HCT116 (cell line): ENCODE measurements at regions not wholly inside any gene's neighbourhood (a gene's known extent, or its start where the extent isn't known, plus 50 kb on each side); places are given as distances from the start of the nearest gene placed in this dataset.

Experiments used
- ATAC-seq: fragments of 200-7000 bp; cut with Tn5 transposase; 2 replicates; pipeline ENCODE4 v1.9.1; 2020; ENCODE audit warnings: mild to moderate bottlenecking, moderate library complexity
- BruUV-seq: library from RNA; stranded (reverse); fragments of 400-500 nt; replicated peaks from 2 replicates; lab custom pipeline; 2021; lab: Mats Ljungman, UMichigan
- CTCF ChIA-PET: fragments of 300-600 bp; sonication (Branson Sonifier 250); formaldehyde crosslinking; loops from one replicate; lab custom pipeline; 2021; ENCODE audit warnings: antibody characterized with exemption; lab: Charles Lee
- POLR2A ChIA-PET: fragments of 300-600, 350-600 bp; sonication (Branson Sonifier 250); formaldehyde crosslinking; loops from one replicate; lab custom pipeline; 2021; ENCODE audit warnings: antibody characterized with exemption; lab: Charles Lee
- RAD21 ChIA-PET, 2 experiments: fragments of 300-600 bp; sonication (Branson Sonifier 250); formaldehyde crosslinking; loops; one replicate each; lab custom pipeline; 2023; ENCODE audit warnings: low total read pairs in 2 of 2; ENCODE audit not compliant: uncharacterized antibody in 2 of 2, unreplicated experiment in 2 of 2, low non-redundant PET in 1 of 2; lab: Charles Lee
- DNase-seq: peaks from one replicate; pipeline ENCODE4 v3.0.0-alpha.2; 2010; ENCODE audit warnings: low read depth, low spot score
- H2AFZ ChIP-seq: fragments of 200-600 bp; shearing (Covaris generic), sonication (generic); 2 replicates; pipeline ENCODE4 v1.6.1; 2017; ENCODE audit warnings: low read depth, mixed run types, mixed read lengths, antibody characterized with exemption, low read length; ENCODE audit not compliant: poor library complexity, severe bottlenecking
- H3K27ac ChIP-seq: 2 replicates; pipeline ENCODE4 v1.5.1; 2012; ENCODE audit warnings: low read depth, low read length
- H3K27me3 ChIP-seq: fragments of 200-600 bp; sonication (generic); 2 replicates; pipeline ENCODE4 v1.6.1; 2016; ENCODE audit warnings: mixed run types, low read length, mixed read lengths; ENCODE audit not compliant: insufficient read depth
- H3K36me3 ChIP-seq, 2 experiments: fragments of 200-500 bp in 1 of 2; fragments of 200-600 bp in 1 of 2; sonication (Bioruptor generic) in 1 of 2; sonication (generic) in 1 of 2; 2 replicates each; pipeline versions ENCODE4 v1.5.1 to v1.6.1; 2014 to 2016; ENCODE audit warnings: low read length in 2 of 2, inconsistent platforms in 1 of 2, mixed read lengths in 1 of 2, mixed run types in 1 of 2; ENCODE audit not compliant: insufficient read depth in 2 of 2, control insufficient read depth in 1 of 2
- H3K4me1 ChIP-seq, 2 experiments: fragments of 200-600 bp in 1 of 2; sonication (generic) in 1 of 2; 2 replicates each; pipeline versions ENCODE4 v1.5.1 to v1.6.1; 2012 to 2017; ENCODE audit warnings: low read length in 2 of 2, inconsistent platforms in 1 of 2, mild to moderate bottlenecking in 1 of 2, mixed read lengths in 1 of 2, mixed run types in 1 of 2, moderate library complexity in 1 of 2; ENCODE audit not compliant: insufficient read depth in 2 of 2, control insufficient read depth in 1 of 2
- H3K4me2 ChIP-seq: fragments of 200-600 bp; sonication (generic); 2 replicates; pipeline ENCODE4 v1.6.1; 2017; ENCODE audit warnings: mixed run types, low read length, mixed read lengths
- H3K4me3 ChIP-seq, 2 experiments: fragments of 200-600 bp in 1 of 2; sonication (generic) in 1 of 2; replicated peaks in 1 of 2; 2 replicates each; pipeline ENCODE4 v1.5.1; 2011 to 2016; ENCODE audit warnings: low read length in 2 of 2, control low read depth in 1 of 2, low read depth in 1 of 2, mild to moderate bottlenecking in 1 of 2, mixed read lengths in 1 of 2, mixed run types in 1 of 2
- H3K79me2 ChIP-seq: fragments of 200-600 bp; sonication (generic); 2 replicates; pipeline ENCODE4 v1.6.1; 2017; ENCODE audit warnings: mild to moderate bottlenecking, mixed run types, low read length, moderate library complexity, mixed read lengths; ENCODE audit not compliant: insufficient read depth
- H3K9ac ChIP-seq: fragments of 200-600 bp; sonication (generic); 2 replicates; pipeline ENCODE4 v1.6.1; 2016; ENCODE audit warnings: low read length, mixed read lengths
- H3K9me2 ChIP-seq: fragments of 200-600 bp; sonication (generic), shearing (Covaris generic); 2 replicates; pipeline ENCODE4 v1.6.1; 2017; ENCODE audit warnings: mixed run types, mild to moderate bottlenecking, moderate library complexity; ENCODE audit not compliant: insufficient read depth
- H3K9me3 ChIP-seq, 2 experiments: fragments of 200-500 bp in 1 of 2; fragments of 200-600 bp in 1 of 2; sonication (Bioruptor generic) in 1 of 2; sonication (generic) in 1 of 2; 2 replicates each; pipeline ENCODE4 v1.6.1; 2014 to 2017; ENCODE audit warnings: low read length in 2 of 2, mixed read lengths in 2 of 2, inconsistent platforms in 1 of 2, low read depth in 1 of 2, mild to moderate bottlenecking in 1 of 2, mixed run types in 1 of 2, moderate library complexity in 1 of 2; ENCODE audit not compliant: control insufficient read depth in 1 of 2, insufficient read depth in 1 of 2
- H4K20me1 ChIP-seq: fragments of 200-600 bp; sonication (generic), shearing (Covaris generic); 2 replicates; pipeline ENCODE4 v1.6.1; 2017; ENCODE audit warnings: mixed run types, mild to moderate bottlenecking, moderate library complexity; ENCODE audit not compliant: insufficient read depth
- CBX3 ChIP-seq: IDR thresholded peaks from 2 replicates; pipeline ENCODE4 v1.6.1; 2012; ENCODE audit warnings: low read depth
- CTCF ChIP-seq, 3 experiments: fragments of 200-600 bp in 1 of 3; sonication (generic) in 1 of 3; IDR thresholded peaks in 2 of 3; conservative IDR thresholded peaks in 1 of 3; 2 replicates each; pipeline ENCODE4 v1.5.1; 2012 to 2017; ENCODE audit warnings: low read depth in 2 of 3, low read length in 2 of 3, antibody characterized with exemption in 1 of 3, borderline replicate concordance in 1 of 3, control low read depth in 1 of 3, mild to moderate bottlenecking in 1 of 3, mixed read lengths in 1 of 3, mixed run types in 1 of 3, moderate library complexity in 1 of 3; ENCODE audit not compliant: insufficient read depth in 1 of 3
- EGR1 ChIP-seq: IDR thresholded peaks from 2 replicates; pipeline ENCODE4 v1.6.1; 2012; ENCODE audit warnings: low read depth
- ELF1 ChIP-seq: IDR thresholded peaks from 2 replicates; pipeline ENCODE4 v1.6.1; 2012; ENCODE audit warnings: low read depth, borderline replicate concordance
- EZH2phosphoT487 ChIP-seq: fragments of 200-600 bp; IDR thresholded peaks from 2 replicates; pipeline ENCODE4 v1.6.1; 2018; ENCODE audit warnings: antibody characterized with exemption, borderline replicate concordance
- FOSL1 ChIP-seq: IDR thresholded peaks from 2 replicates; pipeline ENCODE4 v1.6.1; 2012; ENCODE audit warnings: low read depth
- JUND ChIP-seq: IDR thresholded peaks from 2 replicates; pipeline ENCODE4 v1.6.1; 2012
- POLR2A ChIP-seq: IDR thresholded peaks from 2 replicates; pipeline ENCODE4 v1.7.0; 2011; ENCODE audit warnings: borderline replicate concordance; ENCODE audit not compliant: insufficient read depth, insufficient read length; ENCODE audit errors: extremely low read depth
- POLR2AphosphoS5 ChIP-seq: IDR thresholded peaks from 2 replicates; pipeline ENCODE4 v1.6.1; 2011; ENCODE audit warnings: mild to moderate bottlenecking, low read depth, low read length, moderate library complexity
- RAD21 ChIP-seq: IDR thresholded peaks from 2 replicates; pipeline ENCODE4 v1.6.1; 2012; ENCODE audit warnings: low read depth, mild to moderate bottlenecking
- SP1 ChIP-seq: IDR thresholded peaks from 2 replicates; pipeline ENCODE4 v1.6.1; 2012; ENCODE audit warnings: low read depth
- SRF ChIP-seq: IDR thresholded peaks from 2 replicates; pipeline ENCODE4 v1.6.1; 2012; ENCODE audit warnings: low read depth
- TCF7L2 ChIP-seq: IDR thresholded peaks from 2 replicates; pipeline ENCODE4 v1.7.0; 2011; ENCODE audit warnings: borderline replicate concordance, inconsistent platforms; ENCODE audit not compliant: insufficient read depth, insufficient read length; ENCODE audit errors: extremely low read depth
- YY1 ChIP-seq: IDR thresholded peaks from 2 replicates; pipeline ENCODE4 v1.6.1; 2011; ENCODE audit warnings: low read length, low read depth, moderate library complexity, mild to moderate bottlenecking; ENCODE audit not compliant: insufficient replicate concordance; ENCODE audit errors: extremely low read depth
- ZFX ChIP-seq: fragments of 450-650 bp; IDR thresholded peaks from 2 replicates; pipeline ENCODE4 v1.6.1; 2017
- ZNF274 ChIP-seq: fragments of 200-500 bp; sonication (Bioruptor generic); IDR thresholded peaks from 2 replicates; pipeline ENCODE4 v1.6.1; 2014; ENCODE audit warnings: mild to moderate bottlenecking, low read depth, low read length, inconsistent platforms
- intact Hi-C: fragments of 100-400 bp; cut with micrococcal nuclease; formaldehyde crosslinking; loops from 2 replicates; pipeline ENCODE4 v1.10.0; 2022
- TF ChIP-seq, protein P1 (sequence below): IDR thresholded peaks from 2 replicates; pipeline ENCODE4 v1.6.1; 2012; ENCODE audit warnings: low read depth
- TF ChIP-seq, protein P2 (sequence below): IDR thresholded peaks from 2 replicates; pipeline ENCODE4 v1.6.1; 2012
- TF ChIP-seq, protein P3 (sequence below): IDR thresholded peaks from 2 replicates; pipeline ENCODE4 v1.6.1; 2012

GRCh38 chr3:117228466-117228865, 518.9 kb downstream of the TUSC7 start:
- H3K9ac ChIP-seq = no peak overlapping the region
- no peak for ATAC-seq
- POLR2A ChIA-PET = no interaction called here
- no peak for DNase-seq
- H3K27ac ChIP-seq = no peak overlapping the region
- no peaks in the 10 kb centered on the region for H3K9me2 ChIP-seq
- CTCF ChIA-PET = no interaction called here
- no peak overlapping the region for H3K4me2 ChIP-seq
- intact Hi-C loops = no loop called here
- no TSS peak for BruUV-seq
- H3K4me3 ChIP-seq = no peak overlapping the region
- no peaks in the 10 kb centered on the region for H3K27me3 ChIP-seq
- H4K20me1 ChIP-seq = no peaks in the 10 kb centered on the region
- no peaks in the 10 kb centered on the region for H3K36me3 ChIP-seq
- H3K9me3 ChIP-seq = no peaks in the 10 kb centered on the region
- no peak overlapping the region for H2AFZ ChIP-seq
- H3K79me2 ChIP-seq = no peaks in the 10 kb centered on the region
- RAD21 ChIA-PET = no interaction called here
- no peaks in the 10 kb centered on the region for H3K4me1 ChIP-seq
- no peak for TF ChIP-seq POLR2A
- TF ChIP-seq ZNF274 = no peak
- no peak for TF ChIP-seq EGR1
- TF ChIP-seq EZH2phosphoT487 = no peak
- TF ChIP-seq, protein P1, sequence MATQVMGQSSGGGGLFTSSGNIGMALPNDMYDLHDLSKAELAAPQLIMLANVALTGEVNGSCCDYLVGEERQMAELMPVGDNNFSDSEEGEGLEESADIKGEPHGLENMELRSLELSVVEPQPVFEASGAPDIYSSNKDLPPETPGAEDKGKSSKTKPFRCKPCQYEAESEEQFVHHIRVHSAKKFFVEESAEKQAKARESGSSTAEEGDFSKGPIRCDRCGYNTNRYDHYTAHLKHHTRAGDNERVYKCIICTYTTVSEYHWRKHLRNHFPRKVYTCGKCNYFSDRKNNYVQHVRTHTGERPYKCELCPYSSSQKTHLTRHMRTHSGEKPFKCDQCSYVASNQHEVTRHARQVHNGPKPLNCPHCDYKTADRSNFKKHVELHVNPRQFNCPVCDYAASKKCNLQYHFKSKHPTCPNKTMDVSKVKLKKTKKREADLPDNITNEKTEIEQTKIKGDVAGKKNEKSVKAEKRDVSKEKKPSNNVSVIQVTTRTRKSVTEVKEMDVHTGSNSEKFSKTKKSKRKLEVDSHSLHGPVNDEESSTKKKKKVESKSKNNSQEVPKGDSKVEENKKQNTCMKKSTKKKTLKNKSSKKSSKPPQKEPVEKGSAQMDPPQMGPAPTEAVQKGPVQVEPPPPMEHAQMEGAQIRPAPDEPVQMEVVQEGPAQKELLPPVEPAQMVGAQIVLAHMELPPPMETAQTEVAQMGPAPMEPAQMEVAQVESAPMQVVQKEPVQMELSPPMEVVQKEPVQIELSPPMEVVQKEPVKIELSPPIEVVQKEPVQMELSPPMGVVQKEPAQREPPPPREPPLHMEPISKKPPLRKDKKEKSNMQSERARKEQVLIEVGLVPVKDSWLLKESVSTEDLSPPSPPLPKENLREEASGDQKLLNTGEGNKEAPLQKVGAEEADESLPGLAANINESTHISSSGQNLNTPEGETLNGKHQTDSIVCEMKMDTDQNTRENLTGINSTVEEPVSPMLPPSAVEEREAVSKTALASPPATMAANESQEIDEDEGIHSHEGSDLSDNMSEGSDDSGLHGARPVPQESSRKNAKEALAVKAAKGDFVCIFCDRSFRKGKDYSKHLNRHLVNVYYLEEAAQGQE = no peak
- no peak for TF ChIP-seq ZFX
- no peak for TF ChIP-seq RAD21
- TF ChIP-seq, protein P2, sequence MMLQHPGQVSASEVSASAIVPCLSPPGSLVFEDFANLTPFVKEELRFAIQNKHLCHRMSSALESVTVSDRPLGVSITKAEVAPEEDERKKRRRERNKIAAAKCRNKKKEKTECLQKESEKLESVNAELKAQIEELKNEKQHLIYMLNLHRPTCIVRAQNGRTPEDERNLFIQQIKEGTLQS = no peak
- no peak for TF ChIP-seq YY1
- TF ChIP-seq JUND = no peak
- no peak for TF ChIP-seq TCF7L2
- TF ChIP-seq SRF = no peak
- no peak for TF ChIP-seq ELF1
- TF ChIP-seq CBX3 = no peak
- no peak for TF ChIP-seq POLR2AphosphoS5
- TF ChIP-seq SP1 = no peak
- no peak for TF ChIP-seq CTCF (IDR thresholded peaks at IDR 0.05 in 2 of 3, conservative IDR thresholded peaks at IDR 0.05 in 1 of 3; ENCODE audit: borderline replicate concordance in 1 of 3, insufficient read depth in 1 of 3, low read depth in 2 of 3, low read length in 2 of 3)
- TF ChIP-seq, protein P3, sequence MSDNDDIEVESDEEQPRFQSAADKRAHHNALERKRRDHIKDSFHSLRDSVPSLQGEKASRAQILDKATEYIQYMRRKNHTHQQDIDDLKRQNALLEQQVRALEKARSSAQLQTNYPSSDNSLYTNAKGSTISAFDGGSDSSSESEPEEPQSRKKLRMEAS = no peak
- no peak for TF ChIP-seq FOSL1
